IgD-negative memory B cell (primary cell): ENCODE measurements at regions not wholly inside any gene's neighbourhood (a gene's known extent, or its start where the extent isn't known, plus 50 kb on each side); places are given as distances from the start of the nearest gene placed in this dataset.
"Not testable (repeated sequence)": the region's sequence is repeated elsewhere in the genome, so short reads cannot be mapped to it uniquely, and the experiment has no call there.

Experiments
- H3K27ac Mint-ChIP-seq, 3 donors: one replicate each; pipeline ENCODE4 v1.8.0; 2020 to 2022; ENCODE audit warnings: mild to moderate bottlenecking in 3 of 3, mixed read lengths in 3 of 3, moderate library complexity in 1 of 3
- H3K27me3 Mint-ChIP-seq: one replicate; pipeline ENCODE4 v1.8.0; 2021; ENCODE audit warnings: mixed read lengths
- H3K36me3 Mint-ChIP-seq: one replicate; pipeline ENCODE4 v1.8.0; 2020; ENCODE audit warnings: mild to moderate bottlenecking, mixed read lengths
- H3K4me1 Mint-ChIP-seq, 3 donors: one replicate each; pipeline ENCODE4 v1.8.0; 2020 to 2022; ENCODE audit warnings: mixed read lengths in 3 of 3, mild to moderate bottlenecking in 1 of 3
- H3K4me3 Mint-ChIP-seq, 4 donors: one replicate each; pipeline ENCODE4 v1.8.0; 2020 to 2022; ENCODE audit warnings: mild to moderate bottlenecking in 4 of 4, mixed read lengths in 4 of 4, moderate library complexity in 3 of 4
- H3K9me3 Mint-ChIP-seq, 3 donors: one replicate each; pipeline ENCODE4 v1.8.0; 2020 to 2021; ENCODE audit warnings: mixed read lengths in 3 of 3, mild to moderate bottlenecking in 1 of 3

DNA sequence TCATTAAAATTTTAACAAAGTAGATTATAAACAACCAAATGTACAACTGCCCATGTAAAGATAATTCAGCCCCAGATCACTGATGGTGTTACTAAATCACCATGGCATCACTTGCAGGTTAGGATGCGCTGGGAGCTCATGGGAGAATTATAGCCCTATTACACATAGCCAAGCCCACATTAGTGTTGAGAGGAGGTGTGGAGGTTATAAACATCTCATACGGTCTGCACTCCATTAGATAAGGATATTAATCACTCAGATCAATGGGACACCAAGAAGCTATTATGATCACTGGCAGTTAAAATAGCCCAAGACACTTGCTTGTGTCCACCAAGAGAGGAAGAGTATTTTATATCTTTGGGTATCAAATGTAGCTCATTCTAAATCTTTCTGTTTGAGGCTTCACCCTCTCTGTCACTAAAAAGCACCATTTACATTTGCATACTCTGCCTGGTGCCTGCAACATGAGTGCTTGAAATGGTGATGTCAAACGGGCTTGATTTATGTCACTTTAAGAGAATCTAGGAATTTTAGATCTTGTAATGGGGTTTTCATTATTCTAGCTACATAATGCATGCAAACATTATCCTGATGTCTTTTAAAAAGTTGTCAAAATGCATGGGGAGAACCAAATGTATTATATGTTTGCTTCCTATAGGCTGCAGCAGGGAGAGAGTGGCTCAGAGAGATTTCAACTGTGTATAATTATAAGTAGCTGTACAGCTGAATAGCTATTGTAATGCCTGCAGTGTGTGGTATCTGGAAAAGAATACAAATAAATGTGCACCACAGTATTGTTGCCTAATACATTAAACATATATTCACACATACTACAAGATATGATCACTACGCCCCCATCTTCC is 654.1 kb upstream of the MARCKS start:
- peaks cover 0 to 1% (median 0%) of the 10 kb centered on the region in 3 donors for H3K4me1 Mint-ChIP-seq
- peaks cover 1% of the 10 kb centered on the region for H3K36me3 Mint-ChIP-seq
- no peak overlapping the region for H3K27ac Mint-ChIP-seq
- H3K27me3 Mint-ChIP-seq, result no peaks in the 10 kb centered on the region
- H3K4me3 Mint-ChIP-seq, result no peak overlapping the region
- peaks cover 0 to 4% (median 2%) of the 10 kb centered on the region in 3 donors for H3K9me3 Mint-ChIP-seq

GRCh38 chr6:113203715-113204110 is 653.4 kb upstream of the MARCKS start:
- no peak overlapping the region for H3K4me3 Mint-ChIP-seq
- no peaks in the 10 kb centered on the region for H3K36me3 Mint-ChIP-seq
- H3K9me3 Mint-ChIP-seq, result peaks cover 0 to 4% (median 2%) of the 10 kb centered on the region in 3 donors
- no peak overlapping the region for H3K27ac Mint-ChIP-seq
- H3K4me1 Mint-ChIP-seq, result peaks cover 0 to 1% (median 1%) of the 10 kb centered on the region in 3 donors
- H3K27me3 Mint-ChIP-seq, result no peaks in the 10 kb centered on the region

DNA sequence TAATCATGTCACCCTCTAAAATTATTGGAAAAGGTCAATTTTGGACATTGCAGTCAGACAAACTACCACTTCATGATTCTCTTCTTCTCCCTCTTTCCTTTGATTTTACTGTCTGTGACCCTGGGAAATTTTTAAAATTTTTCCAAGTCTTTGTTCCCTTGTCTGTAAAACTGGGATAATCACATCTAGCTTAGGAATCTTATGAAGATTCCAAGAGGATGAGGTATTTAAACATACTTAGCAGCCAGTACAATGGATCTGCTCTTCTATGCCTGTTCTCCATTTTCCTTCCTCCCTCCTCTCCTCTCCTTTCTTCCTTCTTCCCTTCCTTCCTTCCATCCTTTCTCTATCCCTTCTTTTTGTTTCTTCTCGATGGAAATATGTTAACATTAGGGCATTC is 651.6 kb upstream of the MARCKS start:
- no peak overlapping the region for H3K27ac Mint-ChIP-seq
- no peaks in the 10 kb centered on the region for H3K27me3 Mint-ChIP-seq
- no peaks in the 10 kb centered on the region for H3K9me3 Mint-ChIP-seq
- H3K4me1 Mint-ChIP-seq, result peaks cover 0 to 1% (median 1%) of the 10 kb centered on the region in 3 donors
- no peak overlapping the region for H3K4me3 Mint-ChIP-seq
- no peaks in the 10 kb centered on the region for H3K36me3 Mint-ChIP-seq

GRCh38 chr6:113208726-113209125 is 648.4 kb upstream of the MARCKS start:
- Mint-ChIP-seq H3K27ac (no peak overlapping the region), H3K4me3 (no peak overlapping the region), H3K4me1 (peaks cover 0 to 1% (median 1%) of the 10 kb centered on the region in 3 donors), H3K27me3 (no peaks in the 10 kb centered on the region), H3K36me3 (no peaks in the 10 kb centered on the region), H3K9me3 (no peaks in the 10 kb centered on the region)

DNA sequence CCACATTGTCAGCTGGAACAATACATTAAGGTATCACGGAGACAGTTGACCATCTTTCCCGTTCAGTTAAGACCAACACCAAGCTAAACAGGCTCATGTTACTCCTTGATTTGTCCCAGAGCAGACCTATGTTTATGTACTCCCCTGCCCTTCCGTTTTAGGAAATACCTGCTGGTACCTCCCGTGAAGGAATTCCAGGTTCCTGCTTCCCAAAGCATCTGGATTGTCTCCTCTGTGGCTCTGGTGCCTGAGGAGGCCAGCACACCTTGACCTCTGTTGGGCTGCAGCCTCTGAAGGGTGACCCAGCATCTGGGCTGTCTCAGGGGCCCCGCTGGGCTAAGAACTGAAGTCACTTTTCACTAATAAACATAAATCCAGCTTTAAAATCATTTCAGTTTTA is 647.8 kb upstream of the MARCKS start:
- Mint-ChIP-seq H3K9me3 (no peaks in the 10 kb centered on the region), H3K27ac (no peak overlapping the region), H3K27me3 (no peaks in the 10 kb centered on the region), H3K4me3 (no peak overlapping the region), H3K4me1 (peaks cover 0 to 1% (median 1%) of the 10 kb centered on the region in 3 donors), H3K36me3 (no peaks in the 10 kb centered on the region)

DNA sequence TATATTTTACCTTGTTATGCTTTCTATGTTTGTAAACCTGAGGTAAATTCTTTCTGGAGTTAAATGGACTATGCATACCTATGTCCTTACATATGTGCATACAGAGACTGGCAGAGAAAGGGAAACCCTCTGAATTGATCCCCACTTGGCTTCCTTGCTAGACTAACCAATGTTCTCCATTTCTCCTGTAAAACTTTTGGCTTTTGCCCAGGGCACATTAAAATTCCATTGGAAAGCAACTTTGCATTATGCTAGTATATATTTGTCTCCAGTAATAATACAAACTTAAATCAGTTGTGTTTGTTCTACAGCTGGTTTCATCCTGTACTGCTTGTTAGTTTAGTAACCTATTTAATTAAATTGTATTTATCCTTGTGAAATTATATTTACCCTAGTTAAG is 646.0 kb upstream of the MARCKS start:
- no peak overlapping the region for H3K4me3 Mint-ChIP-seq
- no peaks in the 10 kb centered on the region for H3K9me3 Mint-ChIP-seq
- H3K27me3 Mint-ChIP-seq, result no peaks in the 10 kb centered on the region
- no peak overlapping the region for H3K27ac Mint-ChIP-seq
- H3K4me1 Mint-ChIP-seq, result peaks cover 0 to 1% (median 0%) of the 10 kb centered on the region in 3 donors
- no peaks in the 10 kb centered on the region for H3K36me3 Mint-ChIP-seq

GRCh38 chr6:113219783-113220182 is 637.4 kb upstream of the MARCKS start:
- Mint-ChIP-seq H3K27me3 (no peaks in the 10 kb centered on the region), H3K4me1 (no peaks in the 10 kb centered on the region), H3K27ac (no peak overlapping the region), H3K4me3 (no peak overlapping the region), H3K36me3 (peaks cover 1% of the 10 kb centered on the region), H3K9me3 (peaks cover 0 to 1% (median 0%) of the 10 kb centered on the region in 3 donors)

- Mint-ChIP-seq H3K4me3 (no peak overlapping the region), H3K27ac (no peak overlapping the region), H3K9me3 (peaks cover 0 to 1% (median 0%) of the 10 kb centered on the region in 3 donors), H3K27me3 (peaks cover 2% of the 10 kb centered on the region), H3K4me1 (no peaks in the 10 kb centered on the region), H3K36me3 (peaks cover 1% of the 10 kb centered on the region)
Observed at GRCh38 chr6:113220832-113221231, 636.3 kb upstream of the MARCKS start.

- Mint-ChIP-seq H3K27me3 (peaks cover 2% of the 10 kb centered on the region), H3K27ac (no peak overlapping the region), H3K4me1 (no peaks in the 10 kb centered on the region), H3K9me3 (peaks cover 0 to 1% (median 0%) of the 10 kb centered on the region in 3 donors), H3K4me3 (no peak overlapping the region), H3K36me3 (peaks cover under 1% of the 10 kb centered on the region)
Observed at GRCh38 chr6:113221850-113222249, 635.3 kb upstream of the MARCKS start.

GRCh38 chr6:113246186-113246585 is 611.0 kb upstream of the MARCKS start:
- no peak overlapping the region for H3K27ac Mint-ChIP-seq
- peaks cover 4% of the 10 kb centered on the region for H3K27me3 Mint-ChIP-seq
- peaks cover 0 to 2% (median 0%) of the 10 kb centered on the region in 3 donors for H3K9me3 Mint-ChIP-seq
- H3K4me3 Mint-ChIP-seq, result no peak overlapping the region
- no peaks in the 10 kb centered on the region for H3K36me3 Mint-ChIP-seq
- H3K4me1 Mint-ChIP-seq, result no peaks in the 10 kb centered on the region

GRCh38 chr6:113248532-113248931 is 608.6 kb upstream of the MARCKS start:
- no peak overlapping the region for H3K27ac Mint-ChIP-seq
- H3K27me3 Mint-ChIP-seq, result peaks cover 4% of the 10 kb centered on the region
- H3K36me3 Mint-ChIP-seq, result no peaks in the 10 kb centered on the region
- no peaks in the 10 kb centered on the region for H3K4me1 Mint-ChIP-seq
- H3K4me3 Mint-ChIP-seq, result no peak overlapping the region
- H3K9me3 Mint-ChIP-seq, result peaks cover 2 to 7% (median 2%) of the 10 kb centered on the region in 3 donors

DNA sequence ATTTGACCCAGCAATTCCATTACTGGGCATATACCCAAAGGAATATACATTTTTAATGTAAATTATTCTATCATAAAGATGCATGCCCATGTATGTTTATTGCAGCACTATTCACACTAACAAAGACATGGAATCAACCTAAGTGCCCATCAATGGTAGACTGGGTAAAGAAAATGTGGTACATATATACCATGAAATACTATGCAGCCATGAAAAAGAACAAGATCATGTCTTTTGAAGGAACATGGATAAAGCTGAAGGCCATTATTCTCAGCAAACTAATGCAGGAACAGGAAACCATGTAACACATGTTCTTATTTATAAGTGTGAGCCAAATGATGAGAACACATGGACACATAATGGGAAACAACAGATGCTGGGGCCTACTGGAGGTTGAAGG is 603.0 kb upstream of the MARCKS start:
- H3K9me3 Mint-ChIP-seq, result peaks cover 3 to 11% (median 6%) of the 10 kb centered on the region in 3 donors
- H3K4me1 Mint-ChIP-seq, H3K27me3 Mint-ChIP-seq, H3K36me3 Mint-ChIP-seq, H3K4me3 Mint-ChIP-seq, H3K27ac Mint-ChIP-seq: not testable (repeated sequence)

- Mint-ChIP-seq H3K4me1 (no peaks in the 10 kb centered on the region), H3K9me3 (peaks cover 4 to 8% (median 6%) of the 10 kb centered on the region in 3 donors), H3K36me3 (no peaks in the 10 kb centered on the region), H3K27ac (no peak overlapping the region), H3K4me3 (no peak overlapping the region), H3K27me3 (no peaks in the 10 kb centered on the region)
Observed at GRCh38 chr6:113258771-113259170, 598.4 kb upstream of the MARCKS start.

- H3K9me3 Mint-ChIP-seq, result peaks cover 8 to 49% (median 16%) of the 10 kb centered on the region in 3 donors
Observed at GRCh38 chr6:113271437-113271836, 585.7 kb upstream of the MARCKS start.

DNA sequence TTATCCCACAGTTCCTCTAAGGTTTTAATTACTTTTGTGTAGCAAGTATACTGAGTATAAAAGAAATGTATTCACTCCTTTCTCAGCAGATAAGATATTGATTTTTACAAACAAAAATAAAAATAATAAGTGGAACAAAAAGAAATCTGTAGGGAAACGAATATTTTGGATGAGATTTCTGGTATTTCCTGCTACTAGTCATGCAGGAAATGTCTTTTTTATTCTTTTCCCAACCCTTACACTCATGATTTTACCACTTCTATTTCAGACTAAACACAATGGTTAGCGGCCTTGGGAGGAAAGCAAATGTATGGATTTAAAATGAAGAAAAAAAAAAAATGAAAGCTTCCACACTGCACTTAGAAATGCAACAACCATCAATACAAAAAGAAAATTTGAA is 580.5 kb upstream of the MARCKS start:
- Mint-ChIP-seq H3K4me3 (no peak overlapping the region), H3K9me3 (peaks cover 0 to 9% (median 5%) of the 10 kb centered on the region in 3 donors), H3K27me3 (peaks cover 1% of the 10 kb centered on the region), H3K27ac (no peak overlapping the region), H3K36me3 (no peaks in the 10 kb centered on the region), H3K4me1 (peaks cover 0 to 6% (median 0%) of the 10 kb centered on the region in 3 donors)

More at GRCh38 chr6:113271437-113271836, 585.7 kb upstream of the MARCKS start:
- no peaks in the 10 kb centered on the region for H3K4me1 Mint-ChIP-seq
- H3K27ac Mint-ChIP-seq, result no peak overlapping the region
- H3K36me3 Mint-ChIP-seq, result peaks cover 2% of the 10 kb centered on the region
- H3K27me3 Mint-ChIP-seq, result peaks cover 1% of the 10 kb centered on the region
- no peak overlapping the region for H3K4me3 Mint-ChIP-seq

DNA sequence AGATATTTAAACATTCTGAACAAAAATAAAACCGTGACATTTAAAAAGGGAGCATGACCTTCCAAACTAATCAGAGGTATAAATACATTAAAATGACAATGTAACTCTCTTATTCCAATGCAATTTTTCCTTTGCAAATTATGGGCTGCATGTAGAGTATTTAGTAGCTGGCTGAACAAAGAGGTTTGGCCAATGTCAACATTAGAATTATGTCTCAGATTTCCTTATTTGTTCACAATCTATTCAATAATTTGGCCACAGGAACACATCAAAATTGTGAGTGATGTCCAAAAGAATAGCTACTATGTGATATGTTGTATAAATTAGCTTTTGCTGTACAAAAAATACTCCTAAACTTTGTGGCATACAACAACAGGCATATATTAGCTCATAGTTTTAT is 580.0 kb upstream of the MARCKS start:
- no peak overlapping the region for H3K27ac Mint-ChIP-seq
- peaks cover 0 to 9% (median 5%) of the 10 kb centered on the region in 3 donors for H3K9me3 Mint-ChIP-seq
- H3K4me3 Mint-ChIP-seq, result no peak overlapping the region
- H3K4me1 Mint-ChIP-seq, result peaks cover 0 to 6% (median 0%) of the 10 kb centered on the region in 3 donors
- peaks cover 1% of the 10 kb centered on the region for H3K27me3 Mint-ChIP-seq
- no peaks in the 10 kb centered on the region for H3K36me3 Mint-ChIP-seq
